Trophoblast cell (in vitro differentiated cells and primary cell): ENCODE measurements at regions not wholly inside any gene's neighbourhood (a gene's known extent, or its start where the extent isn't known, plus 50 kb on each side); places are given as distances from the start of the nearest gene placed in this dataset.

Experiments used
- DNase-seq, 2 donors: peaks; one replicate each; pipeline ENCODE4 v3.0.0-alpha.2; 2016
- H2AFZ ChIP-seq: 2 replicates; pipeline ENCODE4 v1.6.1; 2013; ENCODE audit warnings: low read length, moderate library complexity, mild to moderate bottlenecking; ENCODE audit not compliant: insufficient read depth, poor library complexity
- H2AK5ac ChIP-seq: 2 replicates; pipeline ENCODE4 v1.6.1; 2013; ENCODE audit warnings: mild to moderate bottlenecking, low read length
- H2BK120ac ChIP-seq: 2 replicates; pipeline ENCODE4 v1.6.1; 2013; ENCODE audit warnings: low read length, mild to moderate bottlenecking, moderate library complexity; ENCODE audit not compliant: insufficient read depth, poor library complexity
- H2BK12ac ChIP-seq: 2 replicates; pipeline ENCODE4 v1.6.1; 2013; ENCODE audit warnings: mild to moderate bottlenecking, low read length, moderate library complexity
- H2BK5ac ChIP-seq: 2 replicates; pipeline ENCODE4 v1.6.1; 2013; ENCODE audit warnings: low read length, low read depth, moderate library complexity, mild to moderate bottlenecking; ENCODE audit not compliant: poor library complexity
- H3K14ac ChIP-seq: 2 replicates; pipeline ENCODE4 v1.6.1; 2013; ENCODE audit warnings: mild to moderate bottlenecking, low read length
- H3K18ac ChIP-seq: 2 replicates; pipeline ENCODE4 v1.6.1; 2013; ENCODE audit warnings: mild to moderate bottlenecking, low read length
- H3K23ac ChIP-seq: 2 replicates; pipeline ENCODE4 v1.6.1; 2013; ENCODE audit warnings: low read length
- H3K27ac ChIP-seq: 2 replicates; pipeline ENCODE4 v1.5.1; 2013; ENCODE audit warnings: low read depth, mild to moderate bottlenecking, inconsistent platforms, low read length, moderate library complexity
- H3K27me3 ChIP-seq: 2 replicates; pipeline ENCODE4 v1.6.1; 2013; ENCODE audit warnings: inconsistent platforms, mild to moderate bottlenecking, low read length, moderate library complexity; ENCODE audit not compliant: insufficient read depth
- H3K36me3 ChIP-seq, 2 experiments: 1 replicate in 1 of 2; 2 replicates in 1 of 2; pipeline ENCODE4 v1.6.1; 2013; ENCODE audit warnings: low read length in 2 of 2, mild to moderate bottlenecking in 2 of 2, moderate library complexity in 1 of 2; ENCODE audit not compliant: insufficient read depth in 2 of 2, control insufficient read depth in 1 of 2
- H3K4ac ChIP-seq: 2 replicates; pipeline ENCODE4 v1.6.1; 2013; ENCODE audit warnings: low read depth, mild to moderate bottlenecking, low read length, moderate library complexity
- H3K4me1 ChIP-seq, 2 experiments: 1 replicate in 1 of 2; 2 replicates in 1 of 2; pipeline ENCODE4 v1.6.1; 2013; ENCODE audit warnings: low read length in 2 of 2, mild to moderate bottlenecking in 2 of 2, moderate library complexity in 1 of 2; ENCODE audit not compliant: insufficient read depth in 2 of 2, control insufficient read depth in 1 of 2
- H3K4me2 ChIP-seq: 2 replicates; pipeline ENCODE4 v1.6.1; 2013; ENCODE audit warnings: inconsistent platforms, mild to moderate bottlenecking, low read length, moderate library complexity
- H3K4me3 ChIP-seq: 2 replicates; pipeline ENCODE4 v1.5.1; 2013; ENCODE audit warnings: mild to moderate bottlenecking, low read depth, low read length, inconsistent platforms
- H3K79me1 ChIP-seq: one replicate; pipeline ENCODE4 v1.6.1; 2013; ENCODE audit warnings: low read length
- H3K79me2 ChIP-seq: 2 replicates; pipeline ENCODE4 v1.6.1; 2013; ENCODE audit warnings: low read length, mild to moderate bottlenecking; ENCODE audit not compliant: control insufficient read depth, insufficient read depth, poor library complexity
- H3K9ac ChIP-seq: 2 replicates; pipeline ENCODE4 v1.6.1; 2013; ENCODE audit warnings: mild to moderate bottlenecking, low read length
- H3K9me3 ChIP-seq: 2 replicates; pipeline ENCODE4 v1.6.1; 2013; ENCODE audit warnings: low read depth, mild to moderate bottlenecking, control low read depth, inconsistent platforms, low read length; ENCODE audit not compliant: insufficient read depth
- H4K12ac ChIP-seq: 2 replicates; pipeline ENCODE4 v1.6.1; 2013; ENCODE audit warnings: low read depth, mild to moderate bottlenecking, low read length, moderate library complexity
- H4K8ac ChIP-seq: 2 replicates; pipeline ENCODE4 v1.6.1; 2013; ENCODE audit warnings: low read depth, mild to moderate bottlenecking, low read length, moderate library complexity
- H4K91ac ChIP-seq: one replicate; pipeline ENCODE4 v1.6.1; 2013; ENCODE audit warnings: low read depth, mild to moderate bottlenecking, low read length, moderate library complexity
- WGBS: extraction: QIAGEN DNeasy Blood & Tissue Kit; methylation state at CpG from one replicate; pipeline ENCODE4 v1.1.7; 2013; ENCODE audit warnings: missing lambda C conversion rate; ENCODE audit not compliant: insufficient read length, insufficient coverage; ENCODE audit errors: extremely low coverage; 5-methylcytosine and 5-hydroxymethylcytosine counted together

- Histone ChIP-seq H3K27me3 (no peaks in the 10 kb centered on the region), H3K4me2 (no peak overlapping the region), H3K79me1 (no peaks in the 10 kb centered on the region)
These were observed 294.2 kb upstream of the PTGER4 start for GRCh38 chr5:40385544-40385943.

DNA sequence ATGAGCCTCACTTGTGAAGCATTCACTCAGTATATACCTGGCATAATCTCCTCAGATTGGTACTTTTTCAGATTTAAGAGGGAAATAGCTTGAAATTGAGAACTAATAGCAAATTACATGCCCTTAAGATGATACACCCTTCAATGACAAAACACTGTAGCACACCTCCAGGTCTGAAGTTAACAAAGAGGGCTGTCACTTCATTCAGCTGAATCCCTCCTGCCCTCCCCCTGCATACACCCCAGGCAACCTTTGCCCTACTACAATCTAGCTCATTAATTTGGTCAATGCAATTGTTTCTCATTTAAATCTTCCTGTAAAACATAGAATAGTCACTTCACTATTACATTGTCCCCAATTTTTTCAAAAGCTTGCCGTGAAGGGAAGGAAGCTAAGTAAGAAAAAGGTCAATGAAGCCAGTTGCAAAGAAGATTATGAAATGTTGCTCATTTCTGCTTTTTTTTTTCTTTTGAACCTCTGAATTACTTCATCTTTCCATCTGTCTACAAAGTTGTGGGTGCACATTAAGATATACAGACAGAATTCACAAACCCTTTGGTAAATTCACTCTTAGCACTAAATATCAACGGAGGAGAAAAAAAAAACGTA is 294.8 kb upstream of the PTGER4 start:
- Histone ChIP-seq H3K23ac (no peak overlapping the region), H3K4me2 (no peak overlapping the region), H2BK12ac (peak overlapping the region; percentile 76), H3K27me3 (no peaks in the 10 kb centered on the region), H3K14ac (peak overlapping the region; percentile 61), H4K8ac (no peak overlapping the region), H3K4me3 (no peak overlapping the region), H3K9ac (no peak overlapping the region), H4K91ac (no peak overlapping the region), H3K4ac (no peak overlapping the region), H3K4me1 (peaks cover 8 to 10% of the 10 kb centered on the region in 2 experiments), H3K36me3 (no peaks in the 10 kb centered on the region), H3K79me1 (no peaks in the 10 kb centered on the region), H2AFZ (no peak overlapping the region), H2BK120ac (no peak overlapping the region), H3K27ac (no peak overlapping the region), H2BK5ac (peak overlapping the region; percentile 68), H3K9me3 (no peaks in the 10 kb centered on the region), H2AK5ac (peak overlapping the region; percentile 86), H3K18ac (no peak overlapping the region), H4K12ac (no peak overlapping the region), H3K79me2 (no peaks in the 10 kb centered on the region)
- peak in 1 of 2 donors; percentile 33 for DNase-seq
- no CpG with 5 or more reads among the region's 3 CpGs for WGBS

More at GRCh38 chr5:40385544-40385943, 294.2 kb upstream of the PTGER4 start:
- no peaks in the 10 kb centered on the region for H3K9me3 ChIP-seq
- H3K4me3 ChIP-seq, result no peak overlapping the region
- H4K8ac ChIP-seq, result no peak overlapping the region
- no peaks in the 10 kb centered on the region for H3K79me2 ChIP-seq
- no peaks in the 10 kb centered on the region for H3K36me3 ChIP-seq
- H2BK5ac ChIP-seq, result no peak overlapping the region
- no peak overlapping the region for H3K14ac ChIP-seq
- no peak overlapping the region for H3K9ac ChIP-seq
- no peak overlapping the region for H2AFZ ChIP-seq
- no peak overlapping the region for H3K23ac ChIP-seq
- H2BK120ac ChIP-seq, result no peak overlapping the region
- H3K4me1 ChIP-seq, result peaks cover 8 to 10% of the 10 kb centered on the region in 2 experiments
- H3K4ac ChIP-seq, result no peak overlapping the region
- H2BK12ac ChIP-seq, result peak overlapping the region; percentile 30
- no peak overlapping the region for H2AK5ac ChIP-seq
- peak; percentile 75 to 80 for DNase-seq
- no peak overlapping the region for H4K91ac ChIP-seq
- no peak overlapping the region for H4K12ac ChIP-seq
- no peak overlapping the region for H3K27ac ChIP-seq
- H3K18ac ChIP-seq, result no peak overlapping the region

DNA sequence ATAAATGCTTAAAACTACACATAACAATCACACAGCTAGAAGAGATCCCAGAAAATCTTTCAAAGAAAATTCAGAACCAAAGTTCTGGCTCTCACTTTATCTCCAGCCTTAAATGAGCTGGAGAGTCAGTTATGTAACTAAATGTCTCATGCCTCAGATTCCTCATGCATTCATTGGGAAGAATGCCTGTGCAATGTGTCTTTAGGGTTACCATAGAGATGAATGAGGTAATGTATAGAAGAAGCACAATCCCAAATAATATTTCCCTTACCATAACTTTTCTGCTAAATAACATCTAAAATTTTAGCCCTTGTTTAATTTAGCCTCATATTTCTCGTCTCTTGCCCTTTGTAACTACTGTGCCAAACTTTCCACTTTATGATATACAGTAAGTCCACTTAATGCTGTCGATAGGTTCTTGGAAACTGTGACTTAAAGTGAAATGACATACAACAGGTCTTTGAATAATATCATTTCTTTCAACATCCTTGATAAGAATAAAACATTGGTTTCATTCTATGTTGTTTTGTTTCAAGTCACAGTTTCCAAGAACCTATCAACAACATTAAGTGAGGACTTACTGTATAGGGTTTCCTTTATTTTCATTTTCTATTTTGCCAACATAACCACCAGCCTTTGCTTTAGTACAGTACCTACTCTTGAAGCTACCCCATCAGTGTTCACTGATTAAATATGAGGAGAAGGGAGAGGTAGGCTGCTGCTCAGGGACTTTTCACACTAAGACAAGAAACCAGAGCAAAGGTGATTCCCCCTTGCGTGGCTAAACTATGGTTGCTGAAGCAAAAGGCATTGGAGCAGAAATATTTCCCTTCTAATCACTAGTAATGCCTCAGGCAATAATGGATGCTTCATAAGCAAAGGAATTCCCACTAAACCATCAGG is 295.7 kb upstream of the PTGER4 start:
- Histone ChIP-seq H3K27ac (peak overlapping the region; percentile 60), H3K36me3 (no peaks in the 10 kb centered on the region), H4K91ac (no peak overlapping the region), H3K18ac (no peak overlapping the region), H3K4me3 (no peak overlapping the region), H4K12ac (no peak overlapping the region), H2AK5ac (no peak overlapping the region), H3K4me2 (peak overlapping the region; percentile 38), H3K79me2 (no peaks in the 10 kb centered on the region), H2AFZ (no peak overlapping the region), H3K14ac (no peak overlapping the region), H4K8ac (no peak overlapping the region), H3K9me3 (no peaks in the 10 kb centered on the region), H3K4ac (no peak overlapping the region), H2BK12ac (peak overlapping the region; percentile 49), H2BK5ac (peak overlapping the region; percentile 63), H2BK120ac (no peak overlapping the region), H3K4me1 (peaks cover 8 to 10% of the 10 kb centered on the region in 2 experiments), H3K27me3 (no peaks in the 10 kb centered on the region), H3K9ac (no peak overlapping the region), H3K79me1 (no peaks in the 10 kb centered on the region), H3K23ac (no peak overlapping the region)
- no CpG with 5 or more reads among the region's 3 CpGs for WGBS
- DNase-seq, result peak; percentile 88 to 98

DNA sequence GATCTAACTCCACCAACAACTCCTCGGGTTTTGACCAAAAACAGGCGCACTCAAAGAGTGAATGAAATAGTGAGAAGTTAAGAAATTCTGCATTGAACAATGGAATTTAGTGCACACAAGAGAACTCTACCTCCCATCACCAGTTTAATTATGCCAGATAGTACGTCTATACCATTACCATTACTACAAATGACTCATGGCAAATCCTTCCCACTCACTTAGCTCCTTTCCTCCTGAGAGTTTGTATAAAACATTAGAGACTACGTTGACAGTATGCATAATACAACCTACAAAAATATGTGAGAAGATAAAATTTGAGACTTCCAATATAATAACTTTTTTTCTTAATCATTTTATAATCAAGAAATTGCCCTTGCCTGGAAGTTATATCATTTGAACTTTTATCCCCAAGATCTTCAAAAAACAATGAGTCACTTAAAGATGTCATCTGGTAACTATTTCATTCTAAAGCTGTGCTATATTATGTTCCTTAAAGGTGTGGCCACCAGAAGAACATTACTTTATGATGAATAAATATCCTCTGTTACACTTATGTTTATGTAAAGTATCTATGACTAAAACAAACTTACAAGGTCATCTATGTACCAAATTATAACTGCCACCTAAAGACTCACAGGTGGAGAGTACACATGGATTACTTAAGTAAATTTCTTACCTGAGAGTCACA is 297.9 kb upstream of the PTGER4 start:
- H3K79me2 ChIP-seq, result no peaks in the 10 kb centered on the region
- H3K4me3 ChIP-seq, result no peak overlapping the region
- no peak overlapping the region for H4K8ac ChIP-seq
- H2AFZ ChIP-seq, result no peak overlapping the region
- no peak overlapping the region for H2BK5ac ChIP-seq
- H3K36me3 ChIP-seq, result no peaks in the 10 kb centered on the region
- no peaks in the 10 kb centered on the region for H3K79me1 ChIP-seq
- no peak overlapping the region for H3K9ac ChIP-seq
- no peak overlapping the region for H2AK5ac ChIP-seq
- no peak overlapping the region for H3K4ac ChIP-seq
- H4K12ac ChIP-seq, result no peak overlapping the region
- peaks cover 8 to 10% of the 10 kb centered on the region in 2 experiments for H3K4me1 ChIP-seq
- H3K9me3 ChIP-seq, result no peaks in the 10 kb centered on the region
- H3K14ac ChIP-seq, result no peak overlapping the region
- no CpG with 5 or more reads among the region's 4 CpGs for WGBS
- no peak overlapping the region for H2BK120ac ChIP-seq
- H3K4me2 ChIP-seq, result no peak overlapping the region
- H4K91ac ChIP-seq, result no peak overlapping the region
- H3K27ac ChIP-seq, result no peak overlapping the region
- no peak overlapping the region for H2BK12ac ChIP-seq
- no peak overlapping the region for H3K23ac ChIP-seq
- no peaks in the 10 kb centered on the region for H3K27me3 ChIP-seq
- H3K18ac ChIP-seq, result no peak overlapping the region
- peak; percentile 56 to 85 for DNase-seq
